ENCODE measurements at regions not wholly inside any gene's neighbourhood (a gene's known extent, or its start where the extent isn't known, plus 50 kb on each side); places are given as distances from the start of the nearest gene placed in this dataset.

- TF ChIP-seq CTCF (conservative IDR thresholded peaks at IDR 0.05; ENCODE audit: low read depth in 2 of 2) (no peak), REST (IDR thresholded peaks at IDR 0.05; ENCODE audit: unreplicated experiment) (no peak), EZH2phosphoT487 (IDR thresholded peaks at IDR 0.05; ENCODE audit: unreplicated experiment) (no peak), ETS1 (IDR thresholded peaks at IDR 0.05) (no peak), POLR2AphosphoS5 (IDR thresholded peaks at IDR 0.05; ENCODE audit: low read depth) (no peak), EZH2 (IDR thresholded peaks at IDR 0.05; ENCODE audit: low read depth, unreplicated experiment) (no peak)
Measured at GRCh38 chr12:118749646-118750045, 231.7 kb upstream of the SRRM4 start.

Data from GM23338 (cell line).